ENCODE measurements at regions not wholly inside any gene's neighbourhood (a gene's known extent, or its start where the extent isn't known, plus 50 kb on each side); places are given as distances from the start of the nearest gene placed in this dataset.

DNA sequence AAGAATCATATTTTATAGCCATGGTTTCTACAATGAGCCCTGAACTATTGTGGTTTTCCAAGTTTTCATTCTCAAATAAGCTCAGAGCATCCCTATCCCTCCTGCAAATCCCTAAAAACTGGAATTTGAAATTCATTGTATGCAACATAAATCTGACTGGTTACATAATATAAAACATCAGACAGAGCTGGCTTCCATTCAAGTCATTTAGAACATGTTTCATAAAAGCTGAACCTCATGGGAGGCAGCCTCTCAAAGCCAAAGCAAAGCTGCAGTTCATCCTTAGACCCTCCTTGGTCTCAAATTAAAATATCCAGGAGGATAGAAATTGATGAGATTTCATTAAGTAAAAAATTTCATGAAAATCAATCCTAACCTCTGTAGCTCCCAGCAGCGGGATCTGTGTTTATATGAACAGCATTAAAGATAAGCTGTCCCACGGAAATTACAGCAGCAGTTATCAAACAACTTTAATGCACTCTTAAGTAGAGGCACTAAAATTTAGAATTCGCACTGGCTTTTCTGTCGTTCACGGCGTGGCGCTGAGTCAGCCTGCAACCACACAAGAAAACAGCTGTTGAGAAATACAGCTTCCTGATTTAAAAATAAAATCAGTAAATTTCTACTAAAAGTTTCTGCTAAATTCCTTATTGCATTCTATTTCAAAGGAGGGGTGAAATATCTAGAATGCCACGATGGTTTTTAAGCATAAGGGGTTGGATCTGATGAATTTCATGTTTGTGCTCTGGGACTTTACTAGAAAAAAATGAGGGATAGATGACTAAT is 99.9 kb upstream of the TIAM1 start:
- no peak overlapping the region for H3K4me3 ChIP-seq (ENCODE audit: control insufficient read depth, low read depth, low read length)
- DNase-seq (ENCODE audit: low read depth) = peak; percentile 24
- TF ChIP-seq, protein P1, sequence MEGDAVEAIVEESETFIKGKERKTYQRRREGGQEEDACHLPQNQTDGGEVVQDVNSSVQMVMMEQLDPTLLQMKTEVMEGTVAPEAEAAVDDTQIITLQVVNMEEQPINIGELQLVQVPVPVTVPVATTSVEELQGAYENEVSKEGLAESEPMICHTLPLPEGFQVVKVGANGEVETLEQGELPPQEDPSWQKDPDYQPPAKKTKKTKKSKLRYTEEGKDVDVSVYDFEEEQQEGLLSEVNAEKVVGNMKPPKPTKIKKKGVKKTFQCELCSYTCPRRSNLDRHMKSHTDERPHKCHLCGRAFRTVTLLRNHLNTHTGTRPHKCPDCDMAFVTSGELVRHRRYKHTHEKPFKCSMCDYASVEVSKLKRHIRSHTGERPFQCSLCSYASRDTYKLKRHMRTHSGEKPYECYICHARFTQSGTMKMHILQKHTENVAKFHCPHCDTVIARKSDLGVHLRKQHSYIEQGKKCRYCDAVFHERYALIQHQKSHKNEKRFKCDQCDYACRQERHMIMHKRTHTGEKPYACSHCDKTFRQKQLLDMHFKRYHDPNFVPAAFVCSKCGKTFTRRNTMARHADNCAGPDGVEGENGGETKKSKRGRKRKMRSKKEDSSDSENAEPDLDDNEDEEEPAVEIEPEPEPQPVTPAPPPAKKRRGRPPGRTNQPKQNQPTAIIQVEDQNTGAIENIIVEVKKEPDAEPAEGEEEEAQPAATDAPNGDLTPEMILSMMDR (conservative IDR thresholded peaks at IDR 0.05; ENCODE audit: control insufficient read depth, insufficient read depth, low read depth, low read length) = no peak

DNA sequence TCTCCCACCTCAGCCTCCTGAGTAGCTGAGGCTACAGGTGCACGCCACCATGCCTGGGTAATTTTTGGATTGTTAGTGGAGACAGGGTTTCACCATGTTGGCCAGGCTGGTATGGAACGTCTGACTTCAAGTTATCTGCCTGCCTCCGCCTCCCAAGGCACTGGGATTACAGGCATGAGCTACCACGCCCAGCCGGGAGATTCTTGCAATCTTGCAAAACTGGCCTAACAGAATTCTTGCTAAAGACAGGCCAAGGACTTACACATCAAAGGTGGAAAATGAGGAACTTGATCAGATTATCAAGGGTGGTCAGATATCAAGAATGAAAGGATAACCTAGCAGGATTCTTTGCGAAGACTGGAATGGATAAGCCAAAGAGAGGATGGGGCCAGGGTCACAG is 98.3 kb upstream of the TIAM1 start:
- DNase-seq (ENCODE audit: low read depth) = no peak
- TF ChIP-seq, protein P1 (conservative IDR thresholded peaks at IDR 0.05; ENCODE audit: control insufficient read depth, insufficient read depth, low read depth, low read length) = no peak
- no peak overlapping the region for H3K4me3 ChIP-seq (ENCODE audit: control insufficient read depth, low read depth, low read length)

DNA sequence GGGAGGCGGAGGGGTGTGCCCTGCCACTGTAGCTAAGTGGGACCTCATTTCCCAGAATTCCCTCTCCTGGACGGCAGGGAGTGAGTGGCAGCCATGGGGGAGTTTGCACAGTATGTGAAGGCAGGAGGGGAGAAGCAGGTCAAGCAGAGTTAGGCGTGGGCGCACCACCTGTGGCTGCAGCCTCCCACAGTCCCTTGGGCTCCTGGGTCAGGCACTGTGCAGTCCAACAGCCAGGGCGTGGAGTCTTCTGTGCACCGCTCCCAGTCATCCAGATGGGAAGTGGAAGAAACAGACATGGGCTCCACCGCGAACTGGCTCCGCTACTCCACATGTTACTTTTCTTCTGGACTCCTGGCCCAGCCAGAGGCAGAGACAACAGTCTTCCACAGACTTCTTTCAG is 85.4 kb upstream of the TIAM1 start:
- H3K4me3 ChIP-seq (ENCODE audit: control insufficient read depth, low read depth, low read length) = no peak overlapping the region
- peak; percentile 11 for DNase-seq (ENCODE audit: low read depth)
- TF ChIP-seq, protein P1 (conservative IDR thresholded peaks at IDR 0.05; ENCODE audit: control insufficient read depth, insufficient read depth, low read depth, low read length) = no peak

DNA sequence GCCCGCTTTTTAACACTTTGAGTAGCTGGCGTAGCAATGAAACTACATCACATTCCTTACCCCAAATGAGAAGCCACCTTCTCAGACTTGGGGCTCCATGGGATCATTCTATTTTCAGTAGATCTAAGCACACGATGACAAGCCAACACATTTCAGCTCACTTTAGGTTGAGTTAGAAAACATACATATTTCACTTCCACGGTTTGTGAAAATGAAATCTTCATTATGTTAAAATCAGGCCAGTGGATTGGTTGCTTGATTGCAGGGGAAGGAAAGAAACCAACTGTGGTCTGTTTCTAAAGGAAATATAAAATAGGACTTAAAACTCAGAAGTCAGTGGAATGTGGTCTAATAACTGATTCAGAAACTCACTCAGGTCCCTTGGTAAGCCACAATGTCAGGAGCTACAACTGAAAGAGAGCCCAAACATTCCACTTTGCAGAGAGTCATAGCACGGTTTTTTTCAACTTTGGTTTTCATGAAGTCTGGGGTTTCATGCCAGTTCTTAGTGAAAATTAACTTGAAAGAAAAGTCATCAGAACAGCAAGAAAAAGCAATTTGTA is 82.3 kb upstream of the TIAM1 start:
- no peak overlapping the region for H3K4me3 ChIP-seq (ENCODE audit: control insufficient read depth, low read depth, low read length)
- DNase-seq (ENCODE audit: low read depth) = no peak
- TF ChIP-seq, protein P1 (conservative IDR thresholded peaks at IDR 0.05; ENCODE audit: control insufficient read depth, insufficient read depth, low read depth, low read length) = no peak

DNA sequence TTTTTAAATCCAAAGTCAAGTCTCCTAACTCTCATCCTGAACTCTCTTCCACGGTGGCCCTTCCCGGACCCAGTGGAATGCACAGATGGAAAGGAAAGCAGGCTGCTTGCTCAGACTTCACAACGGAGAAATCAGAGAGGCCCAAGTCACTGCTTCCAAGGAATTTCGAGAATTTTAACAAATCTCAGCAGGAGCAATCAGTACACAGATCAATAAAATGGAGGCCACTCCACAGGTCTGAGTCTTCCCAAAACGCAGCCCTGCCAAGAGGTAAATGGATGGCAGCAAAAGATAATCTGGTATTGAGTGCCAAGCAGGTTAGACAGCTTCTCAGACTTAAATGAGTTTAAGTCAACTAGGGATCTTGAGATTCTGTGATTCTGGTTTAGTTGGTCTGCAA is 81.1 kb upstream of the TIAM1 start:
- DNase-seq (ENCODE audit: low read depth) = no peak
- no peak overlapping the region for H3K4me3 ChIP-seq (ENCODE audit: control insufficient read depth, low read depth, low read length)
- TF ChIP-seq, protein P1 (conservative IDR thresholded peaks at IDR 0.05; ENCODE audit: control insufficient read depth, insufficient read depth, low read depth, low read length) = no peak

DNA sequence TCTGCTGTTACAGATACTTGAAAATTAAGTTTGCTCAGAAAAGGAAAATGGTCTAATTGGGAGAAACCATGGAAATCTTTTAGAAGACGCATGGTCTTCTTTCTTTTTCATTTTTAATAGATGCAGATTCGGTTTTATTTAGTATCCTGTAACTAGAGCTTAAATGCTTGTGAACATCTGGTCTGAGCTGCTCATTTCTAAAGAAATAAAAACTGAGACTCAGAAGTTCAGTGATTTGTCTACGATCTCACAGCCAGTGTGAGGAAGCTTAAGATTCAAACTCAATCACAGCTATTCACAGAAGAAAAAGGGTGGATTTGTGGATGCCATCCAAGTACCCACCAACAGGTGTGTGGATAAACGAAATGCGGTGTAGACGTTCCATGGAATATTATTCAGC is 80.0 kb upstream of the TIAM1 start:
- no peak for DNase-seq (ENCODE audit: low read depth)
- H3K4me3 ChIP-seq (ENCODE audit: control insufficient read depth, low read depth, low read length) = no peak overlapping the region
- TF ChIP-seq, protein P1 (conservative IDR thresholded peaks at IDR 0.05; ENCODE audit: control insufficient read depth, insufficient read depth, low read depth, low read length) = no peak

Data from fibroblast of mammary gland (primary cell).